Epithelial cell of prostate (primary cell): ENCODE measurements at regions not wholly inside any gene's neighbourhood (a gene's known extent, or its start where the extent isn't known, plus 50 kb on each side); places are given as distances from the start of the nearest gene placed in this dataset.

Experiments used
- DNase-seq: peaks from one replicate; pipeline ENCODE4 v3.0.0-alpha.2; 2011; ENCODE audit warnings: low read depth, low spot score
- H3K27ac ChIP-seq: fragments of 450-650 bp; 2 replicates; pipeline ENCODE4 v1.5.1; 2017; ENCODE audit warnings: mild to moderate bottlenecking

DNA sequence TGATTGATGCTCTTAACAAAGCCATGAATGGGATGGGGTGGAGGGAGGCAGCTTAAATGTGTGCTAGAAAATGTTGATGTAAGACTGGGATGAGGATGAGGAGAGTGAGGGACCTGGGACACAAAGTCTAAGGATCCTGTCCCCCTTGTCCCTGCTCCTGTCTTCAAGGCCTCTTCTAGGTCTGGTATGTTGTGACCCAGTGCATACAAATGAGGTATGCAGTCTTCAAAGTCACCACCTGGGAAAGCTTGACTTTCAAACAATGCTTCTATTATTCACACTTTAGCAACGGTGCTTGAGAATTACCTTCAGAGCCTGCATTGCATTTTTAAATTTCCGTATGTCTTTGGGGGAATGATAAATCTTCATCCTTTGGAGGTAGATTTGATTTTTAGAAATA is 88.4 kb upstream of the SLC34A2 start:
- no peak for DNase-seq
- no peak overlapping the region for H3K27ac ChIP-seq

GRCh38 chr4:25569716-25570115 is 85.9 kb upstream of the SLC34A2 start:
- no peak overlapping the region for H3K27ac ChIP-seq
- no peak for DNase-seq

DNA sequence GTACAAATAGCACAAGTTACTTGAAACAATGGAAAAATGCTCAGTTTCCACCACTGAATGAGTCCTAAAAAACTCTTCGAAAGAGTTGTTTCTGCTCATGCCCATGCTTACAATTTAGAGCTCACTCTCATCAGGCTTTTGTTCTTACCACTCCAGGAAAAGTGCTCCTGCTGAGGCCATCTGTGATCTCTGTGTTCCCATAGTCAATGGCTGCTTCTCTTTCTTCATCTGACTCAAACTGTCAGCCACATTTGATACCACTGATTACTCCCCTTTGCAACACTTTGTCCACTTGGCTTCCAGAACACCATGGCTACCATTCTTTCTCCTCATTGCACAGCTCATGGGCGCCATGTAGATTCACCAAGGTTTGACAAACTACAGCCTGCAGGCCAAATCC is 80.0 kb upstream of the SLC34A2 start:
- DNase-seq, result no peak
- H3K27ac ChIP-seq, result no peak overlapping the region

DNA sequence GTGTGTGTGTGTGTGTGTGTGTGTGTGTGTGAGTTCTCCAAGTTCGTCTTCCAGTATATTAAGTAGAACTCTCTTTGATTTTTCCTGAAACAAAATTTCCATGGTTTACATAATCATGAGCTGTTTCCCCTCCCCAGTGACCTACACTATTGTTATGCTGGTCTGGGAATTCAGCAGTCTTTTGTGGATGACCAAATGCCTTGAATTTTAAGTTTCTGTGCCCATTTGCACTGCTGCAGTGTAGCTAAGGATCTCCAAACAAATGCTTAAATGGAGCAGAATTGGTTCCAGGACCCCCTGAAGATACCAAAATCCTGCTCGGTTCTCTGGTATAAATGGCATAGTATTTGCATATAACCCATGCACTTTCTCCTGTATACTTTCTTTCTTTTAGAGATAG is 77.2 kb upstream of the SLC34A2 start:
- no peak overlapping the region for H3K27ac ChIP-seq
- DNase-seq, result no peak

DNA sequence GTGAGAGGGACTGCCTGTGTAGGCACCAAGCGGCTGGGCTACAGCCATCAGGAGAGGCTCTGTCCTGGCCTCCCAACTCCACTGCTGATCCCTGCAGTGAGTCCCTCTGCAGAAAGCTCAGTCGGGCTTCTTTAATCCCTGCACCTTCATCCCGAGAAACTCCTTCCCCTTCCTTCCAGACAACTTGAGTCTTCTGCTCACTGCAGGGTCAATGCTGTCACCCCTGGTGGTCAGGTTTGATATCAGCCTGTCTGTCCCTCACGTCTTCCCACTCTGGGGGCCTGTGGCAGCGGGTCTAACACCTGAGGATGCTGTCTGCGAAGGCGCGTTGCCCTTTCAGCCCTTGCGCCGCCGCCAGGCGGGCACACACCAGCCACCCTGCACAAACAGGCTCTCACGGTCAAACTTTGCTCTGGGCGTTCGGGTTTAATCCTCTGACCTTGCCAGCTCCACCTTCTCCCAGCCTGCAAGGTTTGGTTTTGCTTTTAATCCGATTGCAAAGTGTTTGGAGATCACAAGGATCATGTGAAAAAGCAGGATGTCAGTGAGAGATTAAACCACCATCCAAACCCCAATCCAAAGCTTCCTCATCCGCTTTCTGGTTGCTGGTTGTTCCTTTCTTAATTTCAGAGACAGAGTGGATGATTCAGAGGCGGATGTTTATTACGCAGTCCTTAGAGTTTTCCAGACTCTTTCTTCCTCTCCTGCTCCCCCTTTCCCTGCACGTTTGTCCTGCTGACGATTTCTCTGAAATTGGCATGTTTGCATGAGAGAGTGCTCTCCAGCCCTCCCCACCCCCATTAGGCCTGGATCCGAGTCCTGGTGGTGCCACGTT is 74.8 kb upstream of the SLC34A2 start:
- H3K27ac ChIP-seq, result no peak overlapping the region
- DNase-seq, result no peak

- no peak overlapping the region for H3K27ac ChIP-seq
- DNase-seq, result no peak
Observed at GRCh38 chr4:25585901-25586523, 69.6 kb upstream of the SLC34A2 start.

DNA sequence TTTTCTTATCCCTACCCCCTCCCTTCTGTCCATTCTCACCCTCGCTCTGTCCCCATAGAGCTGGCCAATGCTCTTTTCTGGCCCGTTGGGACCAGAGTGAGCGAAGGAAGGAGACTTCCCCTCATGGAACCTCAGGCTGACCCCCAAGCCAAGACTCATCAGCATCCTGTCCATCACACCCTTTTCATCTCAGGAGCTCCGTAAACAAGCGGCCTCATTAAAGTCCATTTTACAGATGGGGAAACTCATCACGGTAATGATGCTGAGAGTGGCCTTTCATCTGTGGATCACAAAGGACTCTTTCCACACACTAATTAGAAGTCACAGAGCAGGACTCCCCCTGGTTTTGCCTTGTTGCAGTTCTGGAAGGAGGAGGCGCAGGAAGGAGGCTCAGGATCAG is 67.4 kb upstream of the SLC34A2 start:
- DNase-seq, result no peak
- no peak overlapping the region for H3K27ac ChIP-seq

DNA sequence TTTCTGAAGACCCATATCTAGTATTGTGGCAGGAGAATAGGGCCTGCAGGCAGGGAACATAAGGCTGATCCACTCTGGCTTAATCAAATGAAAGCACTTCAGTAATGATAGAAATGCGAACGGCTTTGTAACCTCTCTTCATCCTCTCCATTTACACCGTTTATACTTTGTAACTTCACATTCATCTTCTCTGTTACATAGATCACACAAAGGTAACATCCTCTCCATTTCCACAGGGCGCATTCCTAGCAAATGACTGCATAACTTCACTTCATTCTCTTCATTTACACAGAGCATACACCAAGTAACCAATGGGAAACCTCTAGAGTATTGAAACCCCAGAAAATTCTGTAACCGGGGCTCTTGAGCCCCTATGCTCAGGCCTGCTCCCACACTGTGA is 65.5 kb upstream of the SLC34A2 start:
- no peak for DNase-seq
- no peak overlapping the region for H3K27ac ChIP-seq

GRCh38 chr4:25592736-25593135 is 62.9 kb upstream of the SLC34A2 start:
- no peak overlapping the region for H3K27ac ChIP-seq
- no peak for DNase-seq
